GM23338 (cell line): ENCODE measurements at regions not wholly inside any gene's neighbourhood (a gene's known extent, or its start where the extent isn't known, plus 50 kb on each side); places are given as distances from the start of the nearest gene placed in this dataset.

ENCODE experiments used
- EZH2 ChIP-seq: fragments of 200-600 bp; sonication (generic); IDR thresholded peaks from one replicate; pipeline ENCODE4 v1.8.0; 2017; ENCODE audit warnings: antibody characterized with exemption, mild to moderate bottlenecking, low read depth; ENCODE audit not compliant: unreplicated experiment
- EZH2phosphoT487 ChIP-seq: fragments of 200-600 bp; sonication (generic); IDR thresholded peaks from one replicate; pipeline ENCODE4 v1.8.1; 2018; ENCODE audit warnings: antibody characterized with exemption; ENCODE audit not compliant: unreplicated experiment
- JUNB ChIP-seq: IDR thresholded peaks from one replicate; pipeline ENCODE4 v1.6.1; 2016; ENCODE audit warnings: antibody characterized with exemption; ENCODE audit not compliant: unreplicated experiment
- POLR2AphosphoS5 ChIP-seq: IDR thresholded peaks from 2 replicates; pipeline ENCODE4 v1.6.1; 2016; ENCODE audit warnings: antibody characterized with exemption, low read depth
- REST ChIP-seq: IDR thresholded peaks from one replicate; pipeline ENCODE4 v1.6.1; 2018; ENCODE audit warnings: antibody characterized with exemption; ENCODE audit not compliant: unreplicated experiment
- ZNF331 ChIP-seq: fragments of 250-450 bp; sonication (Bioruptor Pico); IDR thresholded peaks from 2 replicates; pipeline ENCODE4 v1.5.0; 2020; ENCODE audit warnings: low read depth, mild to moderate bottlenecking, moderate library complexity
- TF ChIP-seq, protein P1 (sequence below), 2 experiments: fragments of 200-600 bp in 1 of 2; sonication (generic) in 1 of 2; conservative IDR thresholded peaks; 2 replicates each; pipeline versions ENCODE4 v1.5.1 to v1.6.1; 2016 to 2017; ENCODE audit warnings: antibody characterized with exemption in 2 of 2, low read depth in 2 of 2, mild to moderate bottlenecking in 2 of 2, moderate library complexity in 1 of 2

- TF ChIP-seq, protein P1, sequence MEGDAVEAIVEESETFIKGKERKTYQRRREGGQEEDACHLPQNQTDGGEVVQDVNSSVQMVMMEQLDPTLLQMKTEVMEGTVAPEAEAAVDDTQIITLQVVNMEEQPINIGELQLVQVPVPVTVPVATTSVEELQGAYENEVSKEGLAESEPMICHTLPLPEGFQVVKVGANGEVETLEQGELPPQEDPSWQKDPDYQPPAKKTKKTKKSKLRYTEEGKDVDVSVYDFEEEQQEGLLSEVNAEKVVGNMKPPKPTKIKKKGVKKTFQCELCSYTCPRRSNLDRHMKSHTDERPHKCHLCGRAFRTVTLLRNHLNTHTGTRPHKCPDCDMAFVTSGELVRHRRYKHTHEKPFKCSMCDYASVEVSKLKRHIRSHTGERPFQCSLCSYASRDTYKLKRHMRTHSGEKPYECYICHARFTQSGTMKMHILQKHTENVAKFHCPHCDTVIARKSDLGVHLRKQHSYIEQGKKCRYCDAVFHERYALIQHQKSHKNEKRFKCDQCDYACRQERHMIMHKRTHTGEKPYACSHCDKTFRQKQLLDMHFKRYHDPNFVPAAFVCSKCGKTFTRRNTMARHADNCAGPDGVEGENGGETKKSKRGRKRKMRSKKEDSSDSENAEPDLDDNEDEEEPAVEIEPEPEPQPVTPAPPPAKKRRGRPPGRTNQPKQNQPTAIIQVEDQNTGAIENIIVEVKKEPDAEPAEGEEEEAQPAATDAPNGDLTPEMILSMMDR (conservative IDR thresholded peaks at IDR 0.05; ENCODE audit: low read depth in 2 of 2) = no peak
- TF ChIP-seq EZH2phosphoT487 (no peak), REST (no peak), ZNF331 (CRISPR knock-in tag) (no peak), POLR2AphosphoS5 (no peak), JUNB (no peak), EZH2 (no peak)
Observed at GRCh38 chr6:147675281-147675680, 166.8 kb downstream of the SAMD5 start.
